Tibial nerve (tissue), 4 donors: ENCODE measurements at regions not wholly inside any gene's neighbourhood (a gene's known extent, or its start where the extent isn't known, plus 50 kb on each side); places are given as distances from the start of the nearest gene placed in this dataset.

Experiments used
- CTCF ChIP-seq, 5 experiments: fragments of 200-600 bp in 3 of 5; fragments of 450-650 bp in 2 of 5; sonication (generic) in 3 of 5; IDR thresholded peaks; one replicate each; pipeline ENCODE4 v1.5.1; 2016 to 2019; ENCODE audit warnings: antibody characterized with exemption in 5 of 5, mild to moderate bottlenecking in 3 of 5, moderate library complexity in 2 of 5
- EP300 ChIP-seq, 2 donors: sonication (generic); formaldehyde crosslinking; IDR thresholded peaks; one replicate each; pipeline ENCODE4 v1.6.1; 2017; ENCODE audit warnings: antibody characterized with exemption in 2 of 2, mild to moderate bottlenecking in 1 of 2

GRCh38 chr1:208950206-208950605, 633.3 kb upstream of the CAMK1G start:
- TF ChIP-seq EP300 (IDR thresholded peaks at IDR 0.05): no peak
- TF ChIP-seq CTCF (IDR thresholded peaks at IDR 0.05): no peak
